ENCODE measurements at regions not wholly inside any gene's neighbourhood (a gene's known extent, or its start where the extent isn't known, plus 50 kb on each side); places are given as distances from the start of the nearest gene placed in this dataset.

GRCh38 chr9:26329974-26330373 is 562.6 kb downstream of the CAAP1 start:
- Histone ChIP-seq H3K9me3 (ENCODE audit: control insufficient read depth, insufficient read depth, low read length) (no peaks in the 10 kb centered on the region), H3K4me1 (ENCODE audit: control insufficient read depth, insufficient read depth, low read length) (no peaks in the 10 kb centered on the region), H3K36me3 (ENCODE audit: control insufficient read depth, insufficient read depth, low read length) (no peaks in the 10 kb centered on the region), H3K27me3 (ENCODE audit: control insufficient read depth, insufficient read depth, low read length) (no peaks in the 10 kb centered on the region), H3K4me3 (ENCODE audit: low read length) (no peak overlapping the region), H3K27ac (ENCODE audit: low read length) (no peak overlapping the region)
- H3K36me3 Mint-ChIP-seq: no peaks in the 10 kb centered on the region
- no peak for TF ChIP-seq CTCF (IDR thresholded peaks at IDR 0.05)
- H3K27ac Mint-ChIP-seq: no peak overlapping the region
- H3K9me3 Mint-ChIP-seq: peaks cover 2 to 7% of the 10 kb centered on the region in 2 donors
- no peaks in the 10 kb centered on the region for H3K27me3 Mint-ChIP-seq (ENCODE audit: low read depth in 2 of 2)
- DNase-seq (no peak), ATAC-seq (no peak)
- H3K4me1 Mint-ChIP-seq: no peaks in the 10 kb centered on the region
- no peak overlapping the region for H3K4me3 Mint-ChIP-seq
- intact Hi-C loops (cut with micrococcal nuclease): no loop called here
- 85% methylated on average over 3 of the region's 3 CpGs for WGBS (ENCODE audit: insufficient coverage)

- no peak overlapping the region for H3K4me3 Mint-ChIP-seq
- Histone ChIP-seq H3K4me3 (ENCODE audit: low read length) (no peak overlapping the region), H3K4me1 (ENCODE audit: control insufficient read depth, insufficient read depth, low read length) (no peaks in the 10 kb centered on the region), H3K36me3 (ENCODE audit: control insufficient read depth, insufficient read depth, low read length) (no peaks in the 10 kb centered on the region), H3K27me3 (ENCODE audit: control insufficient read depth, insufficient read depth, low read length) (no peaks in the 10 kb centered on the region), H3K9me3 (ENCODE audit: control insufficient read depth, insufficient read depth, low read length) (no peaks in the 10 kb centered on the region), H3K27ac (ENCODE audit: low read length) (no peak overlapping the region)
- H3K9me3 Mint-ChIP-seq: peaks cover 5 to 11% of the 10 kb centered on the region in 2 donors
- no peak for ATAC-seq
- no peak for TF ChIP-seq CTCF (IDR thresholded peaks at IDR 0.05)
- no peaks in the 10 kb centered on the region for H3K36me3 Mint-ChIP-seq
- DNase-seq: no peak
- no peak overlapping the region for H3K27ac Mint-ChIP-seq
- 5% methylated on average over 3 of the region's 3 CpGs for WGBS (ENCODE audit: insufficient coverage)
- H3K4me1 Mint-ChIP-seq: no peaks in the 10 kb centered on the region
- intact Hi-C loops (cut with micrococcal nuclease): no loop called here
- no peaks in the 10 kb centered on the region for H3K27me3 Mint-ChIP-seq (ENCODE audit: low read depth in 2 of 2)
Observed at GRCh38 chr9:26326563-26326962, 566.0 kb downstream of the CAAP1 start.

- DNase-seq: no peak
- no peak overlapping the region for H3K27ac ChIP-seq (ENCODE audit: low read length)
- no peaks in the 10 kb centered on the region for H3K4me1 ChIP-seq (ENCODE audit: control insufficient read depth, insufficient read depth, low read length)
- no peak overlapping the region for H3K4me3 ChIP-seq (ENCODE audit: low read length)
- H3K36me3 ChIP-seq (ENCODE audit: control insufficient read depth, insufficient read depth, low read length): no peaks in the 10 kb centered on the region
- H3K27me3 ChIP-seq (ENCODE audit: control insufficient read depth, insufficient read depth, low read length): no peaks in the 10 kb centered on the region
- Mint-ChIP-seq H3K9me3 (peaks cover 3 to 9% of the 10 kb centered on the region in 2 donors), H3K4me1 (no peaks in the 10 kb centered on the region), H3K4me3 (no peak overlapping the region), H3K27me3 (ENCODE audit: low read depth in 2 of 2) (no peaks in the 10 kb centered on the region), H3K27ac (no peak overlapping the region), H3K36me3 (no peaks in the 10 kb centered on the region)
- no peak for ATAC-seq
- no peaks in the 10 kb centered on the region for H3K9me3 ChIP-seq (ENCODE audit: control insufficient read depth, insufficient read depth, low read length)
- intact Hi-C loops (cut with micrococcal nuclease): no loop called here
- no peak for TF ChIP-seq CTCF (IDR thresholded peaks at IDR 0.05)
Observed at GRCh38 chr9:26325444-26325829, 567.2 kb downstream of the CAAP1 start.

GRCh38 chr9:26324786-26325443 is 567.7 kb downstream of the CAAP1 start:
- H3K27ac Mint-ChIP-seq: no peak overlapping the region
- no peak for DNase-seq

More at GRCh38 chr9:26324786-26325443, 567.7 kb downstream of the CAAP1 start:
- Histone ChIP-seq H3K9me3 (ENCODE audit: control insufficient read depth, insufficient read depth, low read length) (no peaks in the 10 kb centered on the region), H3K4me1 (ENCODE audit: control insufficient read depth, insufficient read depth, low read length) (no peaks in the 10 kb centered on the region), H3K27ac (ENCODE audit: low read length) (no peak overlapping the region), H3K4me3 (ENCODE audit: low read length) (no peak overlapping the region), H3K27me3 (ENCODE audit: control insufficient read depth, insufficient read depth, low read length) (no peaks in the 10 kb centered on the region), H3K36me3 (ENCODE audit: control insufficient read depth, insufficient read depth, low read length) (no peaks in the 10 kb centered on the region)
- Mint-ChIP-seq H3K27me3 (ENCODE audit: low read depth in 2 of 2) (no peaks in the 10 kb centered on the region), H3K4me3 (no peak overlapping the region), H3K9me3 (peaks cover 3 to 9% of the 10 kb centered on the region in 2 donors), H3K36me3 (no peaks in the 10 kb centered on the region), H3K4me1 (no peaks in the 10 kb centered on the region)
- no peak for ATAC-seq
- intact Hi-C loops (cut with micrococcal nuclease): no loop called here
- TF ChIP-seq CTCF (IDR thresholded peaks at IDR 0.05): no peak
- 70% methylated on average over 8 of the region's 10 CpGs for WGBS (ENCODE audit: insufficient coverage)

Measured in natural killer cell (primary cell).